ENCODE measurements at regions not wholly inside any gene's neighbourhood (a gene's known extent, or its start where the extent isn't known, plus 50 kb on each side); places are given as distances from the start of the nearest gene placed in this dataset.

DNA sequence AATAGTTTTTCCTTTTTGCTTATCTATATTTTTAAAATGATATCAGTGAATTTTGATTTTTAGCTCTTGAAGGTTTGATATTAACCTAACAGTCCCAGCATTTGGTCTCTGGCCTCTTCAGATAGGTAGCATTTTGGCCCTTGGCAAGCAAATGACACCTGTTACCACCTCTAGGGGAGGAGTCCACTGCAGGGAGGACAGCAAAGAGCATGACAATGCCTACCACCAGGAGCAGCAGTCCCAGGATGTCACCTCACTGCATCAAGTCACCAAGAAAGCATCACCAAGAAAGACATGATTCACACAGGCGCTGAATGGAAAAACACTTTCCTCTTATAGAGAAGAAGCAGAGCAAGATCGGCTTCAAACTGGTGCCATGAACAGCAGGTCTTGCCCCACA is 224.3 kb downstream of the UBE3D start:
- H3K27ac ChIP-seq = no peak overlapping the region
- no peaks in the 10 kb centered on the region for H3K4me1 ChIP-seq
- H3K4me2 ChIP-seq = no peak overlapping the region
- no peaks in the 10 kb centered on the region for H3K9me3 ChIP-seq
- ATAC-seq (no peak), FAIRE-seq (no peak), DNase-seq (ENCODE audit: low read depth in 1 of 2, low spot score in 1 of 2) (no peak)
- H3K4me3 ChIP-seq = no peak overlapping the region
- ChIA-PET POLR2A (no interaction called here), CTCF (no interaction called here)
- WGBS (ENCODE audit: missing lambda C conversion rate) = 100% methylated on average over 1 of the region's 2 CpGs
- no peak for TF ChIP-seq NPAS2 (CRISPR knock-in tag; IDR thresholded peaks at IDR 0.05; ENCODE audit: borderline replicate concordance)
- TF ChIP-seq HOXB5 (CRISPR knock-in tag; IDR thresholded peaks at IDR 0.05) = no peak
- no peak for TF ChIP-seq RNF2 (IDR thresholded peaks at IDR 0.05; ENCODE audit: borderline replicate concordance, low read depth)
- TF ChIP-seq ZNF302 (CRISPR knock-in tag; IDR thresholded peaks at IDR 0.05) = no peak
- no peak for TF ChIP-seq MAZ (IDR thresholded peaks at IDR 0.05; ENCODE audit: borderline replicate concordance, low read depth, low read length)
- TF ChIP-seq RARB (CRISPR knock-in tag; IDR thresholded peaks at IDR 0.05) = no peak
- no peak for TF ChIP-seq ZC3H11A (IDR thresholded peaks at IDR 0.05)
- TF ChIP-seq, protein P1, sequence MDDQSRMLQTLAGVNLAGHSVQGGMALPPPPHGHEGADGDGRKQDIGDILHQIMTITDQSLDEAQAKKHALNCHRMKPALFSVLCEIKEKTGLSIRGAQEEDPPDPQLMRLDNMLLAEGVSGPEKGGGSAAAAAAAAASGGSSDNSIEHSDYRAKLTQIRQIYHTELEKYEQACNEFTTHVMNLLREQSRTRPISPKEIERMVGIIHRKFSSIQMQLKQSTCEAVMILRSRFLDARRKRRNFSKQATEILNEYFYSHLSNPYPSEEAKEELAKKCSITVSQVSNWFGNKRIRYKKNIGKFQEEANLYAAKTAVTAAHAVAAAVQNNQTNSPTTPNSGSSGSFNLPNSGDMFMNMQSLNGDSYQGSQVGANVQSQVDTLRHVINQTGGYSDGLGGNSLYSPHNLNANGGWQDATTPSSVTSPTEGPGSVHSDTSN (IDR thresholded peaks at IDR 0.05) = no peak
- TF ChIP-seq, protein P2, sequence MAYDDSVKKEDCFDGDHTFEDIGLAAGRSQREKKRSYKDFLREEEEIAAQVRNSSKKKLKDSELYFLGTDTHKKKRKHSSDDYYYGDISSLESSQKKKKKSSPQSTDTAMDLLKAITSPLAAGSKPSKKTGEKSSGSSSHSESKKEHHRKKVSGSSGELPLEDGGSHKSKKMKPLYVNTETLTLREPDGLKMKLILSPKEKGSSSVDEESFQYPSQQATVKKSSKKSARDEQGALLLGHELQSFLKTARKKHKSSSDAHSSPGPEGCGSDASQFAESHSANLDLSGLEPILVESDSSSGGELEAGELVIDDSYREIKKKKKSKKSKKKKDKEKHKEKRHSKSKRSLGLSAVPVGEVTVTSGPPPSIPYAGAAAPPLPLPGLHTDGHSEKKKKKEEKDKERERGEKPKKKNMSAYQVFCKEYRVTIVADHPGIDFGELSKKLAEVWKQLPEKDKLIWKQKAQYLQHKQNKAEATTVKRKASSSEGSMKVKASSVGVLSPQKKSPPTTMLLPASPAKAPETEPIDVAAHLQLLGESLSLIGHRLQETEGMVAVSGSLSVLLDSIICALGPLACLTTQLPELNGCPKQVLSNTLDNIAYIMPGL (CRISPR knock-in tag; IDR thresholded peaks at IDR 0.05; ENCODE audit: borderline replicate concordance) = no peak
- TF ChIP-seq, protein P3, sequence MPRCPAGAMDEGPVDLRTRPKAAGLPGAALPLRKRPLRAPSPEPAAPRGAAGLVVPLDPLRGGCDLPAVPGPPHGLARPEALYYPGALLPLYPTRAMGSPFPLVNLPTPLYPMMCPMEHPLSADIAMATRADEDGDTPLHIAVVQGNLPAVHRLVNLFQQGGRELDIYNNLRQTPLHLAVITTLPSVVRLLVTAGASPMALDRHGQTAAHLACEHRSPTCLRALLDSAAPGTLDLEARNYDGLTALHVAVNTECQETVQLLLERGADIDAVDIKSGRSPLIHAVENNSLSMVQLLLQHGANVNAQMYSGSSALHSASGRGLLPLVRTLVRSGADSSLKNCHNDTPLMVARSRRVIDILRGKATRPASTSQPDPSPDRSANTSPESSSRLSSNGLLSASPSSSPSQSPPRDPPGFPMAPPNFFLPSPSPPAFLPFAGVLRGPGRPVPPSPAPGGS (IDR thresholded peaks at IDR 0.05) = no peak
- no peak for TF ChIP-seq ZFP36 (IDR thresholded peaks at IDR 0.05; ENCODE audit: borderline replicate concordance, partially characterized antibody)
- TF ChIP-seq RAD21 (conservative IDR thresholded peaks at IDR 0.05 in 1 of 2, IDR thresholded peaks at IDR 0.05 in 1 of 2) = no peak
